SK-N-MC (cell line): ENCODE measurements at regions not wholly inside any gene's neighbourhood (a gene's known extent, or its start where the extent isn't known, plus 50 kb on each side); places are given as distances from the start of the nearest gene placed in this dataset.

ENCODE experiments used
- EZH2 ChIP-seq: fragments of 200-600 bp; sonication (generic); IDR thresholded peaks from one replicate; pipeline ENCODE4 v1.6.1; 2017; ENCODE audit warnings: antibody characterized with exemption
- FOXP2 ChIP-seq: optimal IDR thresholded peaks from 2 replicates; pipeline ENCODE3; 2011; ENCODE audit warnings: mild to moderate bottlenecking, moderate library complexity; ENCODE audit not compliant: insufficient read depth; ENCODE audit errors: extremely low read length, control extremely low read depth

DNA sequence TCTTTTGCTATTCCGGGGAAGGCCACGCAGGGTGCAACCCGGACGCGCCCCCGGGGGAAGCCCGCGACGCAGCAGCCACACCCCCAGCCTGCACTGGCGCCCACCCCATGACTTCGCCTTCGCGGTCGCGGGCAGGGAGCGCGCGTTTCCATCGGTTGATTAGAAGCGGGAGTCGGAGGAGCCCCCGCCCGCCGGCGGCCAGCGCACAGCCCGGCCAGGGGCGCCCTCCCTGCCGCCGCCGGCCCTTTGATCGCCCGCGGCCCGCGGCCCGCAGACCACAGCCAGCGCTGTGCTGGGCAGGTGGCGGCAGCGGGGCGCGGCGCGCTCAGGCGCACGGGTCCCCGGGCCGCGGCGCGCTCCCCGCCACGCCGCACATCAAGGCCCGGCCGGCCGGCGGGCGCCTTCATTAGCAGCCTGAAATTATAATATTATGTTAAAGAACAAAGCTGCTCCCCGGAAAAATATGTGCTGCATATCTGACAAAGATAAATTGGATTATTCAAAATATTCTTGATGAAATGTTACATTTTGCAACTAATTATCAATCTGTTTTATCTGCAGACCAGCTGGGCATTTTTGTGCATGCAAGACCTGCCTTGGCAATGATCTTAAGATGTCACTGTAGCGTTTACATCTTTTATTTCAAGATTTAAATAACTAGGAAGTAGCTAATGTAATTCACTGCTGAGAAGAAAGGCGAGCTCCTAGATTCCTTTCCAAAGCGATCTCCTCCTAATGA is 160.7 kb upstream of the MKI67 start:
- TF ChIP-seq EZH2 (no peak), FOXP2 (no peak)
